WTC11 (cell line): ENCODE measurements at regions not wholly inside any gene's neighbourhood (a gene's known extent, or its start where the extent isn't known, plus 50 kb on each side); places are given as distances from the start of the nearest gene placed in this dataset.

Experiments used
- ATAC-seq: fragments of 200-7000 bp; cut with Tn5 transposase; 2 replicates; pipeline ENCODE4 v1.10.0; 2021; ENCODE audit warnings: mild to moderate bottlenecking, moderate library complexity
- CTCF ChIA-PET: fragments of 300-600 bp; sonication (Branson Sonifier 250); formaldehyde crosslinking; loops from one replicate; lab custom pipeline; 2021; ENCODE audit warnings: antibody characterized with exemption; lab: Charles Lee
- POLR2A ChIA-PET: fragments of 350-600 bp; sonication (Branson Sonifier 250); formaldehyde crosslinking; loops from one replicate; lab custom pipeline; 2021; ENCODE audit warnings: antibody characterized with exemption; lab: Charles Lee
- DNase-seq: peaks from one replicate; pipeline ENCODE4 v3.0.0; 2021; ENCODE audit warnings: low spot score
- H3K27ac Mint-ChIP-seq: 2 replicates; pipeline ENCODE4 v1.8.0; 2021; ENCODE audit warnings: mixed read lengths
- H3K27me3 Mint-ChIP-seq: 2 replicates; pipeline ENCODE4 v1.8.0; 2021; ENCODE audit warnings: low read depth, mild to moderate bottlenecking, moderate library complexity, mixed read lengths
- H3K36me3 Mint-ChIP-seq: 2 replicates; pipeline ENCODE4 v1.8.0; 2021; ENCODE audit warnings: mixed read lengths
- H3K4me1 Mint-ChIP-seq: 2 replicates; pipeline ENCODE4 v1.8.0; 2022; ENCODE audit warnings: mixed read lengths
- H3K4me3 Mint-ChIP-seq: 2 replicates; pipeline ENCODE4 v1.8.0; 2021; ENCODE audit warnings: mild to moderate bottlenecking, moderate library complexity, mixed read lengths
- H3K9me3 Mint-ChIP-seq: 2 replicates; pipeline ENCODE4 v1.8.0; 2021; ENCODE audit warnings: mixed read lengths
- CBFB ChIP-seq: sonication (generic); formaldehyde crosslinking; IDR thresholded peaks from 2 replicates; pipeline ENCODE4 v1.8.1; 2022; ENCODE audit warnings: mild to moderate bottlenecking, low read depth, missing genetic modification reagents
- CREM ChIP-seq: sonication (generic); formaldehyde crosslinking; IDR thresholded peaks from 2 replicates; pipeline ENCODE4 v1.8.1; 2022; ENCODE audit warnings: mild to moderate bottlenecking, missing genetic modification reagents, moderate library complexity
- FOXJ3 ChIP-seq: sonication (generic); formaldehyde crosslinking; IDR thresholded peaks from 2 replicates; pipeline ENCODE4 v1.9.0; 2021; ENCODE audit warnings: missing genetic modification reagents, mild to moderate bottlenecking, borderline replicate concordance
- GABPB1 ChIP-seq: sonication (generic); formaldehyde crosslinking; IDR thresholded peaks from 2 replicates; pipeline ENCODE4 v1.8.1; 2023; ENCODE audit warnings: mild to moderate bottlenecking, missing genetic modification reagents
- RORB ChIP-seq: fragments of 250-450 bp; sonication (Bioruptor Pico); IDR thresholded peaks from 2 replicates; pipeline ENCODE4 v1.9.0; 2021; ENCODE audit warnings: mild to moderate bottlenecking
- SMAD3 ChIP-seq: sonication (generic); formaldehyde crosslinking; IDR thresholded peaks from 2 replicates; pipeline ENCODE4 v1.8.0; 2022; ENCODE audit warnings: missing genetic modification reagents, mild to moderate bottlenecking, borderline replicate concordance
- TEAD1 ChIP-seq: sonication (generic); formaldehyde crosslinking; IDR thresholded peaks from 2 replicates; pipeline ENCODE4 v1.8.0; 2022; ENCODE audit warnings: mild to moderate bottlenecking, missing genetic modification reagents
- ZNF219 ChIP-seq: sonication (generic); formaldehyde crosslinking; IDR thresholded peaks from 2 replicates; pipeline ENCODE4 v1.8.0; 2023; ENCODE audit warnings: missing genetic modification reagents, mild to moderate bottlenecking, borderline replicate concordance
- ZNF671 ChIP-seq: fragments of 250-450 bp; sonication (Bioruptor Pico); IDR thresholded peaks from 2 replicates; pipeline ENCODE4 v1.8.0; 2021; ENCODE audit warnings: mild to moderate bottlenecking
- TF ChIP-seq, protein P1 (sequence below): sonication (generic); formaldehyde crosslinking; conservative IDR thresholded peaks from 2 replicates; pipeline ENCODE4 v1.8.1; 2023; ENCODE audit warnings: mild to moderate bottlenecking, low read depth, missing genetic modification reagents, moderate library complexity
- TF ChIP-seq, protein P2 (sequence below): sonication (generic); formaldehyde crosslinking; IDR thresholded peaks from 2 replicates; pipeline ENCODE4 v1.8.1; 2022; ENCODE audit warnings: low read depth, missing genetic modification reagents, borderline replicate concordance
- TF ChIP-seq, protein P3 (sequence below): sonication (generic); formaldehyde crosslinking; IDR thresholded peaks from 2 replicates; pipeline ENCODE4 v1.8.0; 2022; ENCODE audit warnings: mild to moderate bottlenecking, missing genetic modification reagents
- TF ChIP-seq, protein P4 (sequence below): fragments of 250-450 bp; sonication (Bioruptor Pico); IDR thresholded peaks from 2 replicates; pipeline ENCODE4 v1.9.0; 2021; ENCODE audit warnings: moderate library complexity, mild to moderate bottlenecking, inconsistent platforms, borderline replicate concordance
- TF ChIP-seq, protein P5 (sequence below): sonication (generic); formaldehyde crosslinking; IDR thresholded peaks from 2 replicates; pipeline ENCODE4 v1.8.1; 2022; ENCODE audit warnings: mild to moderate bottlenecking, missing genetic modification reagents, moderate library complexity, borderline replicate concordance
- TF ChIP-seq, protein P6 (sequence below): sonication (generic); formaldehyde crosslinking; IDR thresholded peaks from 2 replicates; pipeline ENCODE4 v1.8.1; 2023; ENCODE audit warnings: mild to moderate bottlenecking, missing genetic modification reagents, moderate library complexity
- TF ChIP-seq, protein P7 (sequence below): sonication (generic); formaldehyde crosslinking; IDR thresholded peaks from 2 replicates; pipeline ENCODE4 v1.8.1; 2022; ENCODE audit warnings: mild to moderate bottlenecking, moderate library complexity, missing genetic modification reagents
- TF ChIP-seq, protein P8 (sequence below): sonication (generic); formaldehyde crosslinking; IDR thresholded peaks from 2 replicates; pipeline ENCODE4 v1.8.0; 2022; ENCODE audit warnings: mild to moderate bottlenecking, missing genetic modification reagents

DNA sequence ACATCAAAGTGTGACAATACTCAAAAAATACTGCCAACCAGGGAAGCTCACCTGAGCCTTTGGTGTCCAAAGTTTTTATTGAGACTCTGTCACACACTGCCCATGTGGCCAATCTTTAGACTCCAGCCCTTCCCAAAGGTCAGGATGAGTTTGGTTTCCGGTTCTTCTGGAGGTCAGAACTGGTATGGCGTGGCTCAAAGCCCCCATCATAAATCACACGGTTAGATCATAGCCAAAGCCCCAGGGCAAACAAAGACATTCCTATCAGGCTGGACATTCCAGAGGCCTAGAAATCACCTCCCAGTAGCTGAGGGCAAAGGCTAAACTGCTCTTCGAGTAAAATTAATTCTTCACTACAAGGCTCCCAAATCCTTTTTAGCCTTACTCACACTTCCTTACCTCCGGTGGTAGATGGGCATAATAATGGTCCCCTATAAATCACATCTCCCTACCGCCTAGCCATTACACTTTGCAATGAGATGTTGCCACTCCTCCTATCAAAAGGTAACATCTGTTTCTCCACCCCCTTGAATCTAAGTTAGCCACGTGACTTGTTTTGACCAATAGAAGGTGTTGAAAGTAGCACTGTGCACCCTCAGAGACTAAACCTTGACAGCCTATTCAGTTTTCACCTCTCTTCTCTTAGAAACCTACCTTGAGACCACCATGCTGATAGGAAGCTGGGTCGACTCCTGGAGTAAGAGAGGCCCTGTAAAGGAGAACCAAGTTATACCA, 137.8 kb upstream of the DUSP21 start (continued):
- TF ChIP-seq, protein P1, sequence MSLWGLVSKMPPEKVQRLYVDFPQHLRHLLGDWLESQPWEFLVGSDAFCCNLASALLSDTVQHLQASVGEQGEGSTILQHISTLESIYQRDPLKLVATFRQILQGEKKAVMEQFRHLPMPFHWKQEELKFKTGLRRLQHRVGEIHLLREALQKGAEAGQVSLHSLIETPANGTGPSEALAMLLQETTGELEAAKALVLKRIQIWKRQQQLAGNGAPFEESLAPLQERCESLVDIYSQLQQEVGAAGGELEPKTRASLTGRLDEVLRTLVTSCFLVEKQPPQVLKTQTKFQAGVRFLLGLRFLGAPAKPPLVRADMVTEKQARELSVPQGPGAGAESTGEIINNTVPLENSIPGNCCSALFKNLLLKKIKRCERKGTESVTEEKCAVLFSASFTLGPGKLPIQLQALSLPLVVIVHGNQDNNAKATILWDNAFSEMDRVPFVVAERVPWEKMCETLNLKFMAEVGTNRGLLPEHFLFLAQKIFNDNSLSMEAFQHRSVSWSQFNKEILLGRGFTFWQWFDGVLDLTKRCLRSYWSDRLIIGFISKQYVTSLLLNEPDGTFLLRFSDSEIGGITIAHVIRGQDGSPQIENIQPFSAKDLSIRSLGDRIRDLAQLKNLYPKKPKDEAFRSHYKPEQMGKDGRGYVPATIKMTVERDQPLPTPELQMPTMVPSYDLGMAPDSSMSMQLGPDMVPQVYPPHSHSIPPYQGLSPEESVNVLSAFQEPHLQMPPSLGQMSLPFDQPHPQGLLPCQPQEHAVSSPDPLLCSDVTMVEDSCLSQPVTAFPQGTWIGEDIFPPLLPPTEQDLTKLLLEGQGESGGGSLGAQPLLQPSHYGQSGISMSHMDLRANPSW (CRISPR knock-in tag) = no peak
- TF ChIP-seq TEAD1 (no peak), ZNF671 (CRISPR knock-in tag) (no peak), CREM (no peak), FOXJ3 (CRISPR knock-in tag) (no peak), SMAD3 (CRISPR knock-in tag) (no peak), ZNF219 (CRISPR knock-in tag) (no peak), GABPB1 (CRISPR knock-in tag) (no peak)
- TF ChIP-seq, protein P2, sequence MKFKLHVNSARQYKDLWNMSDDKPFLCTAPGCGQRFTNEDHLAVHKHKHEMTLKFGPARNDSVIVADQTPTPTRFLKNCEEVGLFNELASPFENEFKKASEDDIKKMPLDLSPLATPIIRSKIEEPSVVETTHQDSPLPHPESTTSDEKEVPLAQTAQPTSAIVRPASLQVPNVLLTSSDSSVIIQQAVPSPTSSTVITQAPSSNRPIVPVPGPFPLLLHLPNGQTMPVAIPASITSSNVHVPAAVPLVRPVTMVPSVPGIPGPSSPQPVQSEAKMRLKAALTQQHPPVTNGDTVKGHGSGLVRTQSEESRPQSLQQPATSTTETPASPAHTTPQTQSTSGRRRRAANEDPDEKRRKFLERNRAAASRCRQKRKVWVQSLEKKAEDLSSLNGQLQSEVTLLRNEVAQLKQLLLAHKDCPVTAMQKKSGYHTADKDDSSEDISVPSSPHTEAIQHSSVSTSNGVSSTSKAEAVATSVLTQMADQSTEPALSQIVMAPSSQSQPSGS = no peak
- TF ChIP-seq, protein P3, sequence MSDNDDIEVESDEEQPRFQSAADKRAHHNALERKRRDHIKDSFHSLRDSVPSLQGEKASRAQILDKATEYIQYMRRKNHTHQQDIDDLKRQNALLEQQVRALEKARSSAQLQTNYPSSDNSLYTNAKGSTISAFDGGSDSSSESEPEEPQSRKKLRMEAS = no peak
- TF ChIP-seq, protein P4, sequence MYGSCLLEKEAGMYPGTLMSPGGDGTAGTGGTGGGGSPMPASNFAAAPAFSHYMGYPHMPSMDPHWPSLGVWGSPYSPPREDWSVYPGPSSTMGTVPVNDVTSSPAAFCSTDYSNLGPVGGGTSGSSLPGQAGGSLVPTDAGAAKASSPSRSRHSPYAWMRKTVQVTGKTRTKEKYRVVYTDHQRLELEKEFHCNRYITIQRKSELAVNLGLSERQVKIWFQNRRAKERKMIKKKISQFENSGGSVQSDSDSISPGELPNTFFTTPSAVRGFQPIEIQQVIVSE (CRISPR knock-in tag) = no peak
- TF ChIP-seq, protein P5, sequence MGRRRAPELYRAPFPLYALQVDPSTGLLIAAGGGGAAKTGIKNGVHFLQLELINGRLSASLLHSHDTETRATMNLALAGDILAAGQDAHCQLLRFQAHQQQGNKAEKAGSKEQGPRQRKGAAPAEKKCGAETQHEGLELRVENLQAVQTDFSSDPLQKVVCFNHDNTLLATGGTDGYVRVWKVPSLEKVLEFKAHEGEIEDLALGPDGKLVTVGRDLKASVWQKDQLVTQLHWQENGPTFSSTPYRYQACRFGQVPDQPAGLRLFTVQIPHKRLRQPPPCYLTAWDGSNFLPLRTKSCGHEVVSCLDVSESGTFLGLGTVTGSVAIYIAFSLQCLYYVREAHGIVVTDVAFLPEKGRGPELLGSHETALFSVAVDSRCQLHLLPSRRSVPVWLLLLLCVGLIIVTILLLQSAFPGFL (CRISPR knock-in tag) = no peak
- TF ChIP-seq, protein P6, sequence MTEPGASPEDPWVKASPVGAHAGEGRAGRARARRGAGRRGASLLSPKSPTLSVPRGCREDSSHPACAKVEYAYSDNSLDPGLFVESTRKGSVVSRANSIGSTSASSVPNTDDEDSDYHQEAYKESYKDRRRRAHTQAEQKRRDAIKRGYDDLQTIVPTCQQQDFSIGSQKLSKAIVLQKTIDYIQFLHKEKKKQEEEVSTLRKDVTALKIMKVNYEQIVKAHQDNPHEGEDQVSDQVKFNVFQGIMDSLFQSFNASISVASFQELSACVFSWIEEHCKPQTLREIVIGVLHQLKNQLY (CRISPR knock-in tag) = no peak

DNA sequence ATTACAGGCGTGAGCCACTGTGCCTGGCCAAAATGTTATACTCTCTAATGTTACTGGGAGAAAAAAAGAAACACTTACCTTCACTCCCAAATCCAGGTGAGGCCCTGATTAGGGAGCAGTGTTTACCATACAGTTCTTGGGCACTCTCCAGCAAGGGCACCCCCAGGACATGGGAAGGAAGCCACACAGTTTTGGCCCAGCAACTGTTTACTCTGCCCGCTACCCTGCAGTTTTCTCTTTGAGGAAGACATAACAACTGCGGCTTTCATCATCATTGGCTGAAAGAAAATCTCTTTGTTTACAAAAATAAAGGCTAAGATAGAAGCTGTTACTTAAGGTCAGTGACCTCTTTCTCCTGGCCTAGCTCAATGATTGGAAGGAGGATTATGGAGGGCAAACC, 145.5 kb upstream of the DUSP21 start:
- Mint-ChIP-seq H3K9me3 (no peaks in the 10 kb centered on the region), H3K36me3 (no peaks in the 10 kb centered on the region), H3K4me3 (no peak overlapping the region)
- POLR2A ChIA-PET = no interaction called here
- DNase-seq (no peak), ATAC-seq (no peak)
- TF ChIP-seq CBFB (CRISPR knock-in tag) (no peak), RORB (CRISPR knock-in tag) (no peak)
- TF ChIP-seq, protein P7, sequence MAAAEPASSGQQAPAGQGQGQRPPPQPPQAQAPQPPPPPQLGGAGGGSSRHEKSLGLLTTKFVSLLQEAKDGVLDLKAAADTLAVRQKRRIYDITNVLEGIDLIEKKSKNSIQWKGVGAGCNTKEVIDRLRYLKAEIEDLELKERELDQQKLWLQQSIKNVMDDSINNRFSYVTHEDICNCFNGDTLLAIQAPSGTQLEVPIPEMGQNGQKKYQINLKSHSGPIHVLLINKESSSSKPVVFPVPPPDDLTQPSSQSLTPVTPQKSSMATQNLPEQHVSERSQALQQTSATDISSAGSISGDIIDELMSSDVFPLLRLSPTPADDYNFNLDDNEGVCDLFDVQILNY (CRISPR knock-in tag) = no peak
- TF ChIP-seq, protein P8, sequence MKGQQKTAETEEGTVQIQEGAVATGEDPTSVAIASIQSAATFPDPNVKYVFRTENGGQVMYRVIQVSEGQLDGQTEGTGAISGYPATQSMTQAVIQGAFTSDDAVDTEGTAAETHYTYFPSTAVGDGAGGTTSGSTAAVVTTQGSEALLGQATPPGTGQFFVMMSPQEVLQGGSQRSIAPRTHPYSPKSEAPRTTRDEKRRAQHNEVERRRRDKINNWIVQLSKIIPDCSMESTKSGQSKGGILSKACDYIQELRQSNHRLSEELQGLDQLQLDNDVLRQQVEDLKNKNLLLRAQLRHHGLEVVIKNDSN (CRISPR knock-in tag) = no peak
- TF ChIP-seq, all 79 proteins: peak for 0
- no peaks in the 10 kb centered on the region for H3K4me1 Mint-ChIP-seq
- H3K27ac Mint-ChIP-seq = no peak overlapping the region
- no peaks in the 10 kb centered on the region for H3K27me3 Mint-ChIP-seq
- CTCF ChIA-PET = no interaction called here
